ENCODE measurements at regions not wholly inside any gene's neighbourhood (a gene's known extent, or its start where the extent isn't known, plus 50 kb on each side); places are given as distances from the start of the nearest gene placed in this dataset.
"Not testable (repeated sequence)": the region's sequence is repeated elsewhere in the genome, so short reads cannot be mapped to it uniquely, and the experiment has no call there.

GRCh38 chr5:150960791-150961396 is 56.1 kb upstream of the ZNF300 start:
- H3K4me1 Mint-ChIP-seq (ENCODE audit: low read depth) = no peaks in the 10 kb centered on the region
- no peak overlapping the region for H3K27ac Mint-ChIP-seq (ENCODE audit: unreplicated experiment)
- H3K4me3 Mint-ChIP-seq (ENCODE audit: unreplicated experiment) = no peak overlapping the region
- TF ChIP-seq CTCF (IDR thresholded peaks at IDR 0.05) = no peak
- DNase-seq (ENCODE audit: low spot score) = no peak
- H3K27me3 Mint-ChIP-seq (ENCODE audit: low read depth) = no peaks in the 10 kb centered on the region
- no peaks in the 10 kb centered on the region for H3K36me3 Mint-ChIP-seq (ENCODE audit: low read depth)
- H3K9me3 Mint-ChIP-seq (ENCODE audit: low read depth) = peaks cover 52% of the 10 kb centered on the region

GRCh38 chr5:150960323-150960722 is 55.5 kb upstream of the ZNF300 start:
- not testable (repeated sequence) for H3K27ac Mint-ChIP-seq (ENCODE audit: unreplicated experiment); H3K36me3 Mint-ChIP-seq (ENCODE audit: low read depth); DNase-seq (ENCODE audit: low spot score); H3K4me3 Mint-ChIP-seq (ENCODE audit: unreplicated experiment); H3K27me3 Mint-ChIP-seq (ENCODE audit: low read depth); H3K4me1 Mint-ChIP-seq (ENCODE audit: low read depth)
- H3K9me3 Mint-ChIP-seq (ENCODE audit: low read depth) = peaks cover 56% of the 10 kb centered on the region

Measured in chondrocyte (in vitro differentiated cells).